ENCODE measurements at regions not wholly inside any gene's neighbourhood (a gene's known extent, or its start where the extent isn't known, plus 50 kb on each side); places are given as distances from the start of the nearest gene placed in this dataset.

DNA sequence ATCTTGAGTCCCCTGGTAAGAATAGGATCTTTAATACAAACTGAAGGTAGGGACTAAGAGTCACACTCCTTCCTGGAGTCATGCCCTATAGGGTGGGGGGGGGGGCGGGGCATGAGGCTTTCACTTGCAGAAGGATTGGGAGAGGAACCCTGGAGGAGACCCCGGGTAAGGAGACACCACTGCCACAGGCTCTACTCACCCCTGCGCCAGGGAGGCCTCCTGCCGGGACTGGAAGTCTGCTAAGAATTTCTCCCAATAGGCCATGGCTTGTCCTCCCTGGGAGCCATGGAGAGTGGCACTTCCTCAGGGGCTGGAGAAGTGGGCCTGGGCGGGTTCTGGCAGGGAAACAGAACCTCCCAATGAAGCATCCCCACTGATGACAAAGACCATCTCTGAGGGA is 645.3 kb upstream of the RAB6C start:
- TF ChIP-seq TAF1 (IDR thresholded peaks at IDR 0.05; ENCODE audit: low read depth, low read length) (no peak), POLR2AphosphoS5 (IDR thresholded peaks at IDR 0.05; ENCODE audit: low read depth, low read length) (no peak), POLR2A (IDR thresholded peaks at IDR 0.05; ENCODE audit: low read depth, low read length) (no peak), SPI1 (IDR thresholded peaks at IDR 0.05; ENCODE audit: low read depth, low read length) (no peak), POU2F2 (IDR thresholded peaks at IDR 0.05; ENCODE audit: low read depth, low read length) (no peak)
